OCI-LY3 (cell line): ENCODE measurements at regions not wholly inside any gene's neighbourhood (a gene's known extent, or its start where the extent isn't known, plus 50 kb on each side); places are given as distances from the start of the nearest gene placed in this dataset.

Experiments
- H2AFZ ChIP-seq: fragments of 200-600, 300-600 bp; shearing (Covaris generic); 2 replicates; pipeline ENCODE4 v1.6.0; 2014; ENCODE audit warnings: antibody characterized with exemption, low read depth, low read length
- H3K27ac ChIP-seq: fragments of 200-600, 300-600 bp; sonication (generic); 2 replicates; pipeline ENCODE4 v1.5.1; 2014; ENCODE audit warnings: mild to moderate bottlenecking, low read length, moderate library complexity, mixed read lengths
- H3K27me3 ChIP-seq: fragments of 200-600, 300-600 bp; sonication (generic); 2 replicates; pipeline ENCODE4 v1.6.1; 2014; ENCODE audit warnings: low read depth, low read length, mixed read lengths
- H3K36me3 ChIP-seq: fragments of 200-600, 300-600 bp; sonication (generic); replicated peaks from 2 replicates; pipeline ENCODE3; 2014; ENCODE audit warnings: low read depth, low read length, mixed read lengths
- H3K4me1 ChIP-seq: fragments of 300-600, 200-600 bp; sonication (generic); 2 replicates; pipeline ENCODE4 v1.6.1; 2014; ENCODE audit warnings: low read length, mixed read lengths
- H3K4me2 ChIP-seq: fragments of 200-600, 300-600 bp; sonication (generic); 2 replicates; pipeline ENCODE4 v1.6.1; 2014; ENCODE audit warnings: low read length, mixed read lengths
- H3K4me3 ChIP-seq: fragments of 300-600, 200-600 bp; sonication (generic); 2 replicates; pipeline ENCODE4 v1.5.1; 2014; ENCODE audit warnings: antibody characterized with exemption, mild to moderate bottlenecking, low read length, moderate library complexity
- H3K79me2 ChIP-seq: fragments of 300-600, 200-600 bp; shearing (Covaris generic); 2 replicates; pipeline ENCODE4 v1.6.1; 2014; ENCODE audit warnings: mild to moderate bottlenecking, low read length, mixed read lengths
- H3K9ac ChIP-seq: fragments of 300-600, 200-600 bp; shearing (Covaris generic); 2 replicates; pipeline ENCODE4 v1.6.0; 2014; ENCODE audit warnings: mild to moderate bottlenecking, low read length, moderate library complexity
- H3K9me3 ChIP-seq: fragments of 200-600, 300-600 bp; shearing (Covaris generic); 2 replicates; pipeline ENCODE4 v1.6.1; 2014; ENCODE audit warnings: low read length, mixed read lengths; ENCODE audit not compliant: insufficient read depth
- H4K20me1 ChIP-seq: fragments of 200-600, 300-600 bp; sonication (generic); 2 replicates; pipeline ENCODE4 v1.6.1; 2016; ENCODE audit warnings: low read length, mixed read lengths; ENCODE audit not compliant: insufficient read depth
- CTCF ChIP-seq: fragments of 200-600, 300-600 bp; sonication (generic); IDR thresholded peaks from 2 replicates; pipeline ENCODE4 v1.5.1; 2014; ENCODE audit warnings: antibody characterized with exemption, low read length, low read depth
- EZH2phosphoT487 ChIP-seq: fragments of 200-600 bp; shearing (Covaris generic); IDR thresholded peaks from 2 replicates; pipeline ENCODE4 v1.6.1; 2018; ENCODE audit warnings: antibody characterized with exemption, mixed run types, low read depth

- TF ChIP-seq EZH2phosphoT487 (no peak), CTCF (no peak)
- no peak overlapping the region for H3K4me3 ChIP-seq
- no peak overlapping the region for H2AFZ ChIP-seq
- no peaks in the 10 kb centered on the region for H4K20me1 ChIP-seq
- no peaks in the 10 kb centered on the region for H3K4me1 ChIP-seq
- no peaks in the 10 kb centered on the region for H3K9me3 ChIP-seq
- H3K79me2 ChIP-seq, result no peaks in the 10 kb centered on the region
- no peak overlapping the region for H3K9ac ChIP-seq
- no peak overlapping the region for H3K4me2 ChIP-seq
- H3K36me3 ChIP-seq, result no peaks in the 10 kb centered on the region
- H3K27ac ChIP-seq, result no peak overlapping the region
- H3K27me3 ChIP-seq, result no peaks in the 10 kb centered on the region
Measured at GRCh38 chr5:12460493-12461261, 556.4 kb upstream of the CTNND2 start.

- TF ChIP-seq EZH2phosphoT487 (no peak), CTCF (no peak)
- Histone ChIP-seq H3K27me3 (no peaks in the 10 kb centered on the region), H3K79me2 (no peaks in the 10 kb centered on the region), H3K4me2 (no peak overlapping the region), H2AFZ (no peak overlapping the region), H3K9ac (no peak overlapping the region), H3K27ac (no peak overlapping the region), H4K20me1 (no peaks in the 10 kb centered on the region), H3K4me1 (no peaks in the 10 kb centered on the region), H3K9me3 (no peaks in the 10 kb centered on the region), H3K36me3 (no peaks in the 10 kb centered on the region), H3K4me3 (no peak overlapping the region)
Measured at GRCh38 chr5:12459326-12459725, 555.1 kb upstream of the CTNND2 start.

- Histone ChIP-seq H3K79me2 (no peaks in the 10 kb centered on the region), H4K20me1 (no peaks in the 10 kb centered on the region), H3K4me1 (no peaks in the 10 kb centered on the region), H3K27ac (no peak overlapping the region), H3K4me3 (no peak overlapping the region), H3K9ac (no peak overlapping the region), H3K36me3 (no peaks in the 10 kb centered on the region), H3K27me3 (no peaks in the 10 kb centered on the region), H2AFZ (no peak overlapping the region), H3K4me2 (no peak overlapping the region), H3K9me3 (no peaks in the 10 kb centered on the region)
- TF ChIP-seq EZH2phosphoT487, result no peak
- no peak for TF ChIP-seq CTCF
Measured at GRCh38 chr5:12419075-12419474, 514.8 kb upstream of the CTNND2 start.

- Histone ChIP-seq H4K20me1 (no peaks in the 10 kb centered on the region), H2AFZ (no peak overlapping the region), H3K9ac (no peak overlapping the region), H3K4me3 (no peak overlapping the region), H3K36me3 (no peaks in the 10 kb centered on the region), H3K4me2 (no peak overlapping the region), H3K4me1 (peaks cover 3% of the 10 kb centered on the region; the same call in 1 of the 2 replicates), H3K27me3 (no peaks in the 10 kb centered on the region), H3K27ac (no peak overlapping the region), H3K79me2 (no peaks in the 10 kb centered on the region), H3K9me3 (no peaks in the 10 kb centered on the region)
- no peak for TF ChIP-seq EZH2phosphoT487
- no peak for TF ChIP-seq CTCF
Measured at GRCh38 chr5:12413585-12413984, 509.3 kb upstream of the CTNND2 start.
